PFSK-1 (cell line): ENCODE measurements at regions not wholly inside any gene's neighbourhood (a gene's known extent, or its start where the extent isn't known, plus 50 kb on each side); places are given as distances from the start of the nearest gene placed in this dataset.

Source experiments
- FOXP2 ChIP-seq: optimal IDR thresholded peaks from 2 replicates; pipeline ENCODE3; 2011; ENCODE audit warnings: borderline replicate concordance, control low read depth, inconsistent platforms; ENCODE audit not compliant: insufficient read depth; ENCODE audit errors: extremely low read length, extremely low read depth
- POLR2AphosphoS5 ChIP-seq: IDR thresholded peaks from 2 replicates; pipeline ENCODE4 v1.6.1; 2012; ENCODE audit warnings: low read depth, mild to moderate bottlenecking, control low read depth, low read length, moderate library complexity
- TAF1 ChIP-seq: IDR thresholded peaks from 2 replicates; pipeline ENCODE4 v1.6.1; 2012; ENCODE audit warnings: low read length, control low read depth, borderline replicate concordance; ENCODE audit not compliant: insufficient read depth

GRCh38 chr20:59485576-59486454, 118.5 kb upstream of the PHACTR3 start:
- TF ChIP-seq FOXP2 (no peak), POLR2AphosphoS5 (no peak), TAF1 (no peak)
